NCI-H526 (cell line): ENCODE measurements at regions not wholly inside any gene's neighbourhood (a gene's known extent, or its start where the extent isn't known, plus 50 kb on each side); places are given as distances from the start of the nearest gene placed in this dataset.
"Not testable (repeated sequence)": the region's sequence is repeated elsewhere in the genome, so short reads cannot be mapped to it uniquely, and the experiment has no call there.

Experiments used
- DNase-seq, 2 experiments: peaks; one replicate each; lab custom pipeline; 2025; lab: John Stamatoyannopoulos, UW

- DNase-seq: no peak
Observed at GRCh38 chr9:135275571-135276289, 188.3 kb downstream of the OLFM1 start.

GRCh38 chr9:135277219-135278201, 190.0 kb downstream of the OLFM1 start:
- DNase-seq: no peak

- no peak for DNase-seq
Observed at GRCh38 chr9:135278586-135278985, 191.1 kb downstream of the OLFM1 start.

- no peak for DNase-seq
Observed at GRCh38 chr9:135279385-135279784, 191.9 kb downstream of the OLFM1 start.

- no peak for DNase-seq
Observed at GRCh38 chr9:135279834-135280393, 192.4 kb downstream of the OLFM1 start.

GRCh38 chr9:135280666-135281065, 193.2 kb downstream of the OLFM1 start:
- DNase-seq: no peak

- DNase-seq: no peak
Observed at GRCh38 chr9:135281151-135281550, 193.7 kb downstream of the OLFM1 start.

- peak in 1 of 2 experiments; percentile 35 for DNase-seq
Observed at GRCh38 chr9:135281791-135282737, 194.6 kb downstream of the OLFM1 start.

GRCh38 chr9:135282808-135283207, 195.3 kb downstream of the OLFM1 start:
- no peak for DNase-seq

GRCh38 chr9:135283671-135284070, 195.9 kb upstream of the PPP1R26 start:
- no peak for DNase-seq

GRCh38 chr9:135284386-135285134, 195.0 kb upstream of the PPP1R26 start:
- no peak for DNase-seq

GRCh38 chr9:135286187-135286925, 193.2 kb upstream of the PPP1R26 start:
- DNase-seq: not testable (repeated sequence)

GRCh38 chr9:135286961-135287360, 192.6 kb upstream of the PPP1R26 start:
- no peak for DNase-seq

GRCh38 chr9:135287627-135288026, 192.0 kb upstream of the PPP1R26 start:
- DNase-seq: no peak

GRCh38 chr9:135288054-135288453, 191.5 kb upstream of the PPP1R26 start:
- DNase-seq: no peak

- no peak for DNase-seq
Observed at GRCh38 chr9:135289081-135289491, 190.5 kb upstream of the PPP1R26 start.

GRCh38 chr9:135290086-135290485, 189.5 kb upstream of the PPP1R26 start:
- no peak for DNase-seq

- DNase-seq: no peak
Observed at GRCh38 chr9:135290566-135290965, 189.0 kb upstream of the PPP1R26 start.

- DNase-seq: no peak
Observed at GRCh38 chr9:135291165-135291564, 188.4 kb upstream of the PPP1R26 start.

- DNase-seq: no peak
Observed at GRCh38 chr9:135294836-135295235, 184.7 kb upstream of the PPP1R26 start.
